Endodermal cell (in vitro differentiated cells): ENCODE measurements at regions not wholly inside any gene's neighbourhood (a gene's known extent, or its start where the extent isn't known, plus 50 kb on each side); places are given as distances from the start of the nearest gene placed in this dataset.

ENCODE experiments used
- DNase-seq: peaks from one replicate; pipeline ENCODE4 v3.0.0-alpha.2; 2017
- H3K27ac ChIP-seq: 2 replicates; pipeline ENCODE4 v1.5.1; 2013; ENCODE audit warnings: mild to moderate bottlenecking, low read depth, low read length, moderate library complexity
- H3K27me3 ChIP-seq: 2 replicates; pipeline ENCODE4 v1.6.1; 2013; ENCODE audit warnings: mild to moderate bottlenecking, low read length, moderate library complexity; ENCODE audit not compliant: insufficient read depth, control insufficient read depth, poor library complexity, severe bottlenecking
- H3K36me3 ChIP-seq: 2 replicates; pipeline ENCODE4 v1.7.0; 2013; ENCODE audit warnings: mild to moderate bottlenecking, low read length, moderate library complexity; ENCODE audit not compliant: control insufficient read depth, insufficient read depth
- H3K4me1 ChIP-seq: one replicate; pipeline ENCODE4 v1.7.0; 2013; ENCODE audit warnings: low read length; ENCODE audit not compliant: control insufficient read depth, insufficient read depth
- H3K4me3 ChIP-seq: 2 replicates; pipeline ENCODE4 v1.5.1; 2013; ENCODE audit warnings: mild to moderate bottlenecking, low read length, moderate library complexity
- H3K9ac ChIP-seq: 2 replicates; pipeline ENCODE4 v1.6.1; 2013; ENCODE audit warnings: mild to moderate bottlenecking, low read length, moderate library complexity; ENCODE audit not compliant: poor library complexity, severe bottlenecking; ENCODE audit errors: extremely low read depth
- H3K9me3 ChIP-seq: 2 replicates; pipeline ENCODE4 v1.6.1; 2013; ENCODE audit warnings: mild to moderate bottlenecking, low read length, moderate library complexity; ENCODE audit not compliant: control insufficient read depth
- H3K27ac Mint-ChIP-seq: 2 replicates; pipeline ENCODE4 v1.8.0; 2020; ENCODE audit warnings: mixed read lengths
- H3K27me3 Mint-ChIP-seq: 2 replicates; pipeline ENCODE4 v1.8.0; 2021; ENCODE audit warnings: mild to moderate bottlenecking, mixed read lengths; ENCODE audit not compliant: insufficient read depth
- H3K36me3 Mint-ChIP-seq: 2 replicates; pipeline ENCODE4 v1.8.0; 2020; ENCODE audit warnings: low read depth, mixed read lengths
- H3K4me1 Mint-ChIP-seq: 2 replicates; pipeline ENCODE4 v1.8.0; 2020; ENCODE audit warnings: mixed read lengths
- H3K4me3 Mint-ChIP-seq: 2 replicates; pipeline ENCODE4 v1.8.0; 2020; ENCODE audit warnings: mild to moderate bottlenecking, moderate library complexity, mixed read lengths
- H3K9me3 Mint-ChIP-seq: 2 replicates; pipeline ENCODE4 v1.8.0; 2020; ENCODE audit warnings: mild to moderate bottlenecking, mixed read lengths
- CTCF ChIP-seq: fragments of 200-600 bp; sonication (generic); conservative IDR thresholded peaks from 2 replicates; pipeline ENCODE4 v1.5.0; 2021; ENCODE audit warnings: antibody characterized with exemption, mild to moderate bottlenecking
- WGBS, 2 experiments: methylation state at CpG; one replicate each; pipeline versions ENCODE4 v1.1.5 to v1.1.7; 2013; ENCODE audit warnings: missing lambda C conversion rate in 2 of 2, mixed read lengths in 1 of 2; ENCODE audit not compliant: insufficient coverage in 1 of 2, insufficient read length in 1 of 2; 5-methylcytosine and 5-hydroxymethylcytosine counted together

DNA sequence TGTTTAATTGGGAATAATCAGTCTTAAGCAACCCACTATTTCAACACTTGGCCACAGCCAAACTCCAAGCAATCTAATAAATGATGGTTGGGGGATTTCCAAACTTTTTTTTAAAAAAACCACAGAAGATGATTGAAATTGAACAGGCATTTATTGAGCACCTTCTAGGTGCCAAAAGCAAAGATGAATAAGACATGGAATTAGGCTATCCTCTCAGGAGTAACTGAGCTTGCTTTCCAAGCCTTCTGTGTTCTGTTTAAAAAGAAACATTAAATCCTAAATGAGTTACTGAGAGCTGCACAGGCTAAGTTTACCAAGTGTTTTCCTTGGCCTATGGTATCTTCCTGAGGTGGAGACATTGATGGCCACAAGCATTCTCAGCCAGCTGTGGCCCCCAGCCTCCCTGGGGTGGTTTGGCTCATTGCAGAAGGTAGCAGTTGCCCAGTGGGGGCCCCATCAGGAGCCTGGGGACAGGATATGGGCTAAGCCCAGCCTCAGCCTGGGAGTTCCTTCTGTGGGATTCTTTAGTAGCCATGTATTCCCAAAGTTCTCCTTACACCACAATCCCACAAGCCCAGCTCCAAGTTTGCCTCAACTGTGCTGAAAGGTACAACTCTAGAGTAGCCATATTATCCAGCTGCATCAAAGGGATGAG, 174.3 kb downstream of the C1D start:
- Mint-ChIP-seq H3K4me3 (no peak overlapping the region), H3K9me3 (no peaks in the 10 kb centered on the region), H3K27ac (no peak overlapping the region), H3K27me3 (peaks cover 40% of the 10 kb centered on the region), H3K4me1 (peaks cover 9% of the 10 kb centered on the region), H3K36me3 (no peaks in the 10 kb centered on the region)
- Histone ChIP-seq H3K36me3 (no peaks in the 10 kb centered on the region), H3K4me1 (peaks cover 16% of the 10 kb centered on the region), H3K9me3 (no peaks in the 10 kb centered on the region), H3K27ac (no peak overlapping the region), H3K27me3 (peaks cover 59% of the 10 kb centered on the region), H3K4me3 (no peak overlapping the region), H3K9ac (no peak overlapping the region)
- no peak for DNase-seq
- TF ChIP-seq CTCF = no peak

GRCh38 chr2:67889056-67889455, 173.7 kb downstream of the C1D start:
- Mint-ChIP-seq H3K4me3 (no peak overlapping the region), H3K27ac (no peak overlapping the region), H3K36me3 (no peaks in the 10 kb centered on the region), H3K9me3 (no peaks in the 10 kb centered on the region), H3K27me3 (peaks cover 46% of the 10 kb centered on the region), H3K4me1 (peaks cover 9% of the 10 kb centered on the region)
- Histone ChIP-seq H3K9me3 (no peaks in the 10 kb centered on the region), H3K36me3 (no peaks in the 10 kb centered on the region), H3K27me3 (peaks cover 60% of the 10 kb centered on the region), H3K27ac (no peak overlapping the region), H3K4me1 (peaks cover 16% of the 10 kb centered on the region), H3K9ac (no peak overlapping the region), H3K4me3 (no peak overlapping the region)
- TF ChIP-seq CTCF = no peak
- 89% methylated on average over 2 of the region's 2 CpGs; no CpG with 5 or more reads in 1 of the 2 experiments for WGBS, 2 experiments
- DNase-seq = no peak

DNA sequence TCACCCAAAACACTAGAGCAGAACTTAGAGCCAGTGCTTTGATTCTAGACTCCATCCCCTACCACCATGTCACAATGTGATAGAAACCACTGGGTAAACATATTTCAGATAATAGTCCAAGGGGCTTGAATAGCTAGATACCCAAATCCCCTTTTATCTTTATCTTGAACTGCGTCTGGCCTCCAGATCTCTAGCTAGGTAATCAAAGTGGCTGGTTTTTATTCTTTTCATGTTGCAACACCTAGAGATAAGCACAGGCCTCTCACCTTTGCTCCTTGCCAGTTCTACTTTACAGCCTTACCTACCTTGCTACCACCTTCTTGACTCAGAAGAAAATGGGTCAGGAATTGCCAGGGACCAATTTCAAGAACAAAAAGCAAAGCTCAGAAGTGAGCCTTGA, 171.2 kb downstream of the C1D start:
- H3K9ac ChIP-seq = no peak overlapping the region
- no peaks in the 10 kb centered on the region for H3K36me3 ChIP-seq
- TF ChIP-seq CTCF = no peak
- peaks cover 29% of the 10 kb centered on the region for H3K4me1 ChIP-seq
- H3K4me1 Mint-ChIP-seq = peaks cover 26% of the 10 kb centered on the region
- no peak for DNase-seq
- H3K9me3 Mint-ChIP-seq = no peaks in the 10 kb centered on the region
- peaks cover 51% of the 10 kb centered on the region for H3K27me3 Mint-ChIP-seq
- no peaks in the 10 kb centered on the region for H3K36me3 Mint-ChIP-seq
- H3K27ac Mint-ChIP-seq = no peak overlapping the region
- WGBS, 2 experiments = 15 to 50% methylated on average over 1 of the region's 1 CpG
- H3K4me3 ChIP-seq = no peak overlapping the region
- H3K9me3 ChIP-seq = no peaks in the 10 kb centered on the region
- peaks cover 57% of the 10 kb centered on the region for H3K27me3 ChIP-seq
- H3K4me3 Mint-ChIP-seq = no peak overlapping the region
- no peak overlapping the region for H3K27ac ChIP-seq
